K562 (cell line): ENCODE measurements at regions not wholly inside any gene's neighbourhood (a gene's known extent, or its start where the extent isn't known, plus 50 kb on each side); places are given as distances from the start of the nearest gene placed in this dataset.

ENCODE experiments used
- ATAC-seq: fragments of 200-7000 bp; cut with Tn5 transposase; 3 replicates; pipeline ENCODE4 v1.9.1; 2020; ENCODE audit warnings: moderate library complexity
- BruUV-seq: library from RNA; stranded (reverse); fragments of 400-500 nt; replicated peaks from 2 replicates; lab custom pipeline; 2021; lab: Mats Ljungman, UMichigan
- CTCF ChIA-PET: fragments of 300-600 bp; formaldehyde crosslinking; extraction: SDS; loops from one replicate; lab custom pipeline; 2021; ENCODE audit warnings: low intra/inter-chr PET ratio; lab: Yijun Ruan, JAX
- POLR2A ChIA-PET: fragments of 300-600, 350-650 bp; sonication (Branson Sonifier 250); formaldehyde crosslinking; extraction: SDS; loops from one replicate; lab custom pipeline; 2021; ENCODE audit warnings: antibody characterized with exemption, inconsistent platforms; lab: Yijun Ruan, JAX
- DNase-seq, 4 experiments: peaks; one replicate each; pipeline versions ENCODE4 v3.0.0 to v3.0.0-alpha.2; 2011 to 2018; ENCODE audit warnings: low spot score in 3 of 4, mixed read lengths in 3 of 4; ENCODE audit errors: extremely low read depth in 1 of 4
- FAIRE-seq: peaks from 2 replicates; lab custom pipeline; 2011; peaks lifted over from hg19 to GRCh38; lab: Jason Lieb, UNC
- H2AFZ ChIP-seq: 2 replicates; pipeline ENCODE4 v1.6.0; 2011; ENCODE audit warnings: low read depth, low read length, control low read depth, inconsistent platforms
- H3K27ac ChIP-seq: fragments of 200-600 bp; 3 replicates; pipeline ENCODE4 v1.8.0; 2011; ENCODE audit warnings: low read depth, mild to moderate bottlenecking, control low read depth, inconsistent platforms, low read length, moderate library complexity, mixed read lengths; ENCODE audit errors: extremely low read depth
- H3K27me3 ChIP-seq, 2 experiments: fragments of 300-600 bp in 1 of 2; 2 replicates in 1 of 2; 3 replicates in 1 of 2; pipeline versions ENCODE4 v1.6.0 to v1.8.0; 2011; ENCODE audit warnings: inconsistent platforms in 2 of 2, low read length in 2 of 2, mild to moderate bottlenecking in 1 of 2, mixed read lengths in 1 of 2, moderate library complexity in 1 of 2; ENCODE audit not compliant: control insufficient read depth in 2 of 2, insufficient read depth in 2 of 2
- H3K36me3 ChIP-seq: fragments of 300-600 bp; 3 replicates; pipeline ENCODE4 v1.8.0; 2011; ENCODE audit warnings: mild to moderate bottlenecking, low read length, inconsistent platforms; ENCODE audit not compliant: control insufficient read depth, insufficient read depth
- H3K4me1 ChIP-seq, 2 experiments: fragments of 200-600 bp in 1 of 2; replicated peaks in 1 of 2; 2 replicates in 1 of 2; 3 replicates in 1 of 2; pipeline versions ENCODE4 v1.5.1 to v1.8.0; 2011; ENCODE audit warnings: inconsistent platforms in 2 of 2, low read length in 2 of 2, mild to moderate bottlenecking in 1 of 2, mixed read lengths in 1 of 2, moderate library complexity in 1 of 2; ENCODE audit not compliant: control insufficient read depth in 2 of 2, insufficient read depth in 2 of 2
- H3K4me2 ChIP-seq: 2 replicates; pipeline ENCODE4 v1.6.1; 2011; ENCODE audit warnings: low read length, control low read depth, inconsistent platforms, mixed read lengths; ENCODE audit not compliant: insufficient read depth
- H3K4me3 ChIP-seq: fragments of 200-600 bp; sonication (generic), shearing (Covaris generic); 2 replicates; pipeline ENCODE4 v1.5.1; 2016; ENCODE audit warnings: control low read depth, inconsistent platforms
- H3K79me2 ChIP-seq: fragments of 200-600 bp; 3 replicates; pipeline ENCODE4 v1.8.0; 2011; ENCODE audit warnings: low read length, inconsistent platforms; ENCODE audit not compliant: control insufficient read depth, insufficient read depth
- H3K9ac ChIP-seq, 2 experiments: 2 replicates each; pipeline versions ENCODE4 v1.6.0 to v1.6.1; 2011; ENCODE audit warnings: low read depth in 2 of 2, low read length in 2 of 2, control low read depth in 1 of 2, inconsistent platforms in 1 of 2, mild to moderate bottlenecking in 1 of 2, mixed read lengths in 1 of 2; ENCODE audit not compliant: insufficient read depth in 1 of 2
- H3K9me1 ChIP-seq: one replicate; pipeline ENCODE4 v1.6.0; 2011; ENCODE audit warnings: inconsistent platforms, mild to moderate bottlenecking, low read length, moderate library complexity; ENCODE audit not compliant: control insufficient read depth, insufficient read depth
- H3K9me3 ChIP-seq: replicated peaks from 2 replicates; pipeline ENCODE4 v1.5.1; 2011; ENCODE audit warnings: low read depth, low read length, inconsistent platforms; ENCODE audit not compliant: control insufficient read depth, insufficient read depth
- H4K20me1 ChIP-seq: replicated peaks from 2 replicates; pipeline ENCODE4 v1.6.1; 2011; ENCODE audit warnings: low read length, inconsistent platforms, mixed read lengths; ENCODE audit not compliant: control insufficient read depth, insufficient read depth
- BMI1 ChIP-seq: fragments of 150-350 bp; IDR thresholded peaks from 2 replicates; pipeline ENCODE4 v1.6.1; 2014; ENCODE audit warnings: low read length
- RBM25 ChIP-seq: fragments of 200-400 bp; formaldehyde crosslinking; IDR thresholded peaks from 2 replicates; pipeline ENCODE4 v1.6.1; 2018; ENCODE audit warnings: low read length, low read depth, moderate library complexity; ENCODE audit not compliant: severe bottlenecking
- RFX1 ChIP-seq: fragments of 450-650 bp; IDR thresholded peaks from 2 replicates; pipeline ENCODE4 v1.6.1; 2016; ENCODE audit warnings: mild to moderate bottlenecking, moderate library complexity
- SNIP1 ChIP-seq: fragments of 450-650 bp; IDR thresholded peaks from 2 replicates; pipeline ENCODE4 v1.7.1; 2017; ENCODE audit warnings: low read depth, mild to moderate bottlenecking
- ZNF212 ChIP-seq: fragments of 450-650 bp; formaldehyde crosslinking; IDR thresholded peaks from 2 replicates; pipeline ENCODE4 v1.4.0; 2020; ENCODE audit warnings: mild to moderate bottlenecking
- WGBS: fragments of 100-300 bp; shearing (Covaris generic); methylation state at CpG from one replicate; pipeline ENCODE4 v1.1.6; 2016; ENCODE audit warnings: low coverage, mixed read lengths; ENCODE audit not compliant: insufficient coverage; ENCODE audit errors: missing lambda C conversion rate; 5-methylcytosine and 5-hydroxymethylcytosine counted together
- in situ Hi-C: fragments of 300-500 bp; cut with MboI; formaldehyde crosslinking; loops from 4 replicates; pipeline ENCODE4 v1.15.0; 2018; ENCODE audit warnings: inconsistent platforms, mixed read lengths
- intact Hi-C: fragments of 100-400 bp; cut with micrococcal nuclease; formaldehyde crosslinking; loops from 2 replicates; pipeline ENCODE4 v1.14.2; 2022

- ATAC-seq: no peak
- H3K79me2 ChIP-seq: no peaks in the 10 kb centered on the region
- no peak overlapping the region for H3K4me2 ChIP-seq
- BruUV-seq: no TSS peak
- no peak overlapping the region for H3K9ac ChIP-seq
- CTCF ChIA-PET: no interaction called here
- no peak overlapping the region for H2AFZ ChIP-seq
- H3K9me3 ChIP-seq: no peaks in the 10 kb centered on the region
- no peaks in the 10 kb centered on the region for H3K9me1 ChIP-seq
- TF ChIP-seq BMI1 (no peak), RFX1 (peak; percentile 45), ZNF212 (CRISPR knock-in tag) (no peak)
- TF ChIP-seq, all 486 proteins: peak for 1
- Histone ChIP-seq H3K27ac (no peak overlapping the region), H3K27me3 (no peaks in the 10 kb centered on the region), H3K36me3 (no peaks in the 10 kb centered on the region), H3K4me1 (peaks cover 0 to 12% of the 10 kb centered on the region in 2 experiments; a peak in 3 of 5 replicates), H4K20me1 (no peaks in the 10 kb centered on the region), H3K4me3 (no peak overlapping the region)
- intact Hi-C loops: no loop called here
- POLR2A ChIA-PET: no interaction called here
- DNase-seq (no peak), FAIRE-seq (no peak)
- in situ Hi-C loops: no loop called here
- WGBS: 11% methylated on average over 8 of the region's 8 CpGs
Observed at GRCh38 chr2:21281791-21282514, 158.2 kb downstream of the TDRD15 start.

DNA sequence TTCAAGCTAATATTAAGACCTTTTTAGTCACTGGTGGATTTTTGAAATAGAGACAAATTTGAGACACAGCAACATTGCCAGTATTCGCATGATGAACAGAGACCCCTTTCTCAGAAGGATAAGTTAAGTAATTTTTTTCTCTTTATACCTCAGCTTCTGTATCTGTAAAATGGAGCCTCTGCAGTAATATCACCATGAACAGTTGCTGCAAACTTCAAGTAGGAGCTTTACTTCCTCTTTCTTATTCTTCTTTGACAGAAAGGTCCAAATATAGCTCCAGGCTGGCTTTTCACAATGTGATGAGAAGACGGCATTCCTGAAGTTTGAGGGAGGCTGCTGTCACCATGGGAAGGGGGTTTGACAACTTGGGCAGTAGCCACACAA, 158.7 kb downstream of the TDRD15 start:
- no TSS peak for BruUV-seq
- no peaks in the 10 kb centered on the region for H3K9me3 ChIP-seq
- H3K79me2 ChIP-seq: no peaks in the 10 kb centered on the region
- 0% methylated on average over 2 of the region's 2 CpGs for WGBS
- no peak overlapping the region for H2AFZ ChIP-seq
- no peaks in the 10 kb centered on the region for H3K9me1 ChIP-seq
- H3K27ac ChIP-seq: no peak overlapping the region
- peaks cover 0 to 12% of the 10 kb centered on the region in 2 experiments; a peak in 3 of 5 replicates for H3K4me1 ChIP-seq
- no peaks in the 10 kb centered on the region for H3K36me3 ChIP-seq
- intact Hi-C loops: no loop called here
- POLR2A ChIA-PET: no interaction called here
- CTCF ChIA-PET: no interaction called here
- no peaks in the 10 kb centered on the region for H4K20me1 ChIP-seq
- ATAC-seq (no peak), DNase-seq (no peak), FAIRE-seq (no peak)
- peak; percentile 58 for TF ChIP-seq RBM25
- no peak for TF ChIP-seq SNIP1
- in situ Hi-C loops: no loop called here
- H3K4me3 ChIP-seq: no peak overlapping the region
- H3K9ac ChIP-seq: no peak overlapping the region
- H3K27me3 ChIP-seq: no peaks in the 10 kb centered on the region
- H3K4me2 ChIP-seq: no peak overlapping the region
